ENCODE measurements at regions not wholly inside any gene's neighbourhood (a gene's known extent, or its start where the extent isn't known, plus 50 kb on each side); places are given as distances from the start of the nearest gene placed in this dataset.

DNA sequence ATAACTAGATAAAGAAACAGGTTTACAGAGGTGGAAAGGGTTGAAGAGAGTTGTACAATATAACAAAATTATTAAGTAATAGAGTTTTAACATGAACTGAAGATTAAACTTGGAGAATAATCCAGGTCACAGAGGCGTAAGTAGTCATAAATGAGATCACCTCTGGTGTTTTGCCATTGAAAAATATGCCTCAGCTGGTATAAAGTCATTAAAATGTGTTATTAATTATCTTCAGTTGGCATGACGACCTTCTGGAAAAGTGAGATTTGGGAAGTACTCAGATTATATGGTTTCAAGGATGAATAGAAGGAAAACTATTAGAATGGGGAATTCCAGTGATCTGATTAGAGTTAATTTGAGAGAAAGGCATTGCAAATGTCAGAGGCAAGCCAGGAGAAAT lies 237.5 kb upstream of the ANXA10 start:
- TF ChIP-seq FOXM1 (IDR thresholded peaks at IDR 0.05; ENCODE audit: borderline replicate concordance) (no peak), L3MBTL2 (conservative IDR thresholded peaks at IDR 0.05) (no peak), FOXA1 (IDR thresholded peaks at IDR 0.05) (no peak), HDGF (IDR thresholded peaks at IDR 0.05; ENCODE audit: borderline replicate concordance) (no peak), FOXK2 (IDR thresholded peaks at IDR 0.05) (no peak), ARNT (IDR thresholded peaks at IDR 0.05) (no peak), SP1 (IDR thresholded peaks at IDR 0.05) (no peak)
